Suprapubic skin (tissue), 4 donors: ENCODE measurements at regions not wholly inside any gene's neighbourhood (a gene's known extent, or its start where the extent isn't known, plus 50 kb on each side); places are given as distances from the start of the nearest gene placed in this dataset.

Experiments
- DNase-seq, 2 donors: peaks; one replicate each; pipeline ENCODE4 v3.0.0-alpha.2; 2019; ENCODE audit warnings: low spot score in 2 of 2
- H3K27ac ChIP-seq: fragments of 200-600 bp; sonication (generic); one replicate; pipeline ENCODE4 v1.5.1; 2019
- H3K27me3 ChIP-seq: fragments of 200-600 bp; sonication (generic); one replicate; pipeline ENCODE4 v1.5.1; 2019
- H3K36me3 ChIP-seq: fragments of 200-600 bp; sonication (generic); one replicate; pipeline ENCODE4 v1.5.1; 2019
- H3K4me1 ChIP-seq: fragments of 200-600 bp; sonication (generic); one replicate; pipeline ENCODE4 v1.5.1; 2019
- H3K4me3 ChIP-seq: fragments of 200-600 bp; sonication (generic); one replicate; pipeline ENCODE4 v1.5.1; 2019; ENCODE audit warnings: mild to moderate bottlenecking
- H3K9me3 ChIP-seq: fragments of 200-600 bp; sonication (generic); one replicate; pipeline ENCODE4 v1.5.1; 2019
- CTCF ChIP-seq, 2 donors: fragments of 200-600 bp in 1 of 2; fragments of 450-650 bp in 1 of 2; sonication (generic) in 1 of 2; IDR thresholded peaks; one replicate each; pipeline ENCODE4 v1.5.1; 2016 to 2019; ENCODE audit warnings: antibody characterized with exemption in 2 of 2, mild to moderate bottlenecking in 1 of 2, moderate library complexity in 1 of 2
- EP300 ChIP-seq: sonication (generic); formaldehyde crosslinking; IDR thresholded peaks from one replicate; pipeline ENCODE4 v1.6.1; 2017; ENCODE audit warnings: antibody characterized with exemption
- POLR2A ChIP-seq, 2 donors: fragments of 450-650 bp; IDR thresholded peaks; one replicate each; pipeline ENCODE4 v1.6.1; 2017; ENCODE audit warnings: antibody characterized with exemption in 2 of 2, mild to moderate bottlenecking in 2 of 2, moderate library complexity in 2 of 2
- POLR2AphosphoS5 ChIP-seq, 3 donors: sonication (generic); formaldehyde crosslinking; IDR thresholded peaks; one replicate each; pipeline ENCODE4 v1.6.1; 2017; ENCODE audit warnings: antibody characterized with exemption in 3 of 3
- WGBS: methylation state at CpG from one replicate; pipeline ENCODE4 v1.1.5; 2018; 5-methylcytosine and 5-hydroxymethylcytosine counted together

DNA sequence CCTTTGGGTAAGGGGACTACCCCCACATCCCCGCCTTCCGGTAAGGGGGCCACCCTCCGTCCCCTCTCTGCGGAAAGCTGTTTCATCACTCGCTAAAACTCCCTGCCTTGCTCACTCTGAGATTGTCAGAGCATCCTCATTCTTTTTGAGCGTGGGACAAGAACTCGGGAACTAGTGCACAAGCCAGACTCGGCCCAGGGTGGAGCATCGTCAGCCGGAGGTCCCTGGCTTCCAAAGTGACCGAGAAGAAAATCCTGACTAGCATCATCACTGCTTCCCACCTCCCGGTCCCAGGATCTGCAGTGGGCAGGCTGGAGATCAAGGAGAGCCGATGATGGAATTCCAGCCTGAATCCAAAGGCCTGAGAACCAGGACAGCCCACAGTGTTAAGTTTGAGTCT, 380.3 kb downstream of the SEC14L1 start:
- no peaks in the 10 kb centered on the region for H3K4me1 ChIP-seq
- peak in 1 of 2 donors; percentile 25 for DNase-seq
- H3K4me3 ChIP-seq = no peak overlapping the region
- 89% methylated on average over 13 of the region's 13 CpGs for WGBS
- H3K27me3 ChIP-seq = no peaks in the 10 kb centered on the region
- TF ChIP-seq EP300 (no peak), POLR2AphosphoS5 (IDR thresholded peaks at IDR 0.05) (no peak), CTCF (IDR thresholded peaks at IDR 0.05) (no peak), POLR2A (IDR thresholded peaks at IDR 0.05) (no peak)
- H3K36me3 ChIP-seq = no peaks in the 10 kb centered on the region
- H3K9me3 ChIP-seq = no peaks in the 10 kb centered on the region
- H3K27ac ChIP-seq = no peak overlapping the region

DNA sequence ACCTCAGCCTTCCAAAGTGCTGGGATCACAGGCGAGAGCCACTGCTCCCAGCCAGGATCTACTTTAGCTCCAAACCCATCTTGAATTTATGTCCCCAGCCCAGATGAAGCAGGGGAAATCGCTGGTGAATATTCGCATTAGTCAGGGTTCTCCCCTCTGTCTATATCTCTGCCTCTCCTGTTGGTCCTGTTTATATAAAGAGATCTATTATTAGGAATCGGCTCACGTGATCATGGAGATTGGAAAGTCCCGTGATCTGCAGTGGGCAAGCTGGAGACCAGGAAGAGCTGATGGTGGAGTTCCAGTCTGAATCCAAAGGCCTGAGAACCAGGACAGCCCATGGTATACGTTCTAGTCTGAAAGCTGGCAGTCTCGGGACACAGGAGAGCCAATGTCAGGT, 382.8 kb downstream of the SEC14L1 start:
- TF ChIP-seq POLR2A (IDR thresholded peaks at IDR 0.05) (no peak), POLR2AphosphoS5 (IDR thresholded peaks at IDR 0.05) (no peak), CTCF (IDR thresholded peaks at IDR 0.05) (no peak), EP300 (no peak)
- 89% methylated on average over 8 of the region's 8 CpGs for WGBS
- H3K9me3 ChIP-seq = no peaks in the 10 kb centered on the region
- peak in 1 of 2 donors; percentile 18 for DNase-seq
- H3K4me1 ChIP-seq = peaks cover 15% of the 10 kb centered on the region
- H3K27me3 ChIP-seq = peaks cover 19% of the 10 kb centered on the region
- no peak overlapping the region for H3K4me3 ChIP-seq
- no peak overlapping the region for H3K27ac ChIP-seq
- H3K36me3 ChIP-seq = no peaks in the 10 kb centered on the region

GRCh38 chr17:77526259-77526711, 385.5 kb downstream of the SEC14L1 start:
- peak; percentile 48 to 52 for DNase-seq
- Histone ChIP-seq H3K4me1 (peaks cover 21% of the 10 kb centered on the region), H3K9me3 (no peaks in the 10 kb centered on the region), H3K27ac (peak overlapping the region; percentile 47), H3K36me3 (no peaks in the 10 kb centered on the region), H3K27me3 (peaks cover 29% of the 10 kb centered on the region), H3K4me3 (peak overlapping the region; percentile 34)
- WGBS = 73% methylated on average over 3 of the region's 20 CpGs
- TF ChIP-seq POLR2A (IDR thresholded peaks at IDR 0.05) (no peak), EP300 (no peak), POLR2AphosphoS5 (IDR thresholded peaks at IDR 0.05) (no peak), CTCF (IDR thresholded peaks at IDR 0.05) (no peak)

DNA sequence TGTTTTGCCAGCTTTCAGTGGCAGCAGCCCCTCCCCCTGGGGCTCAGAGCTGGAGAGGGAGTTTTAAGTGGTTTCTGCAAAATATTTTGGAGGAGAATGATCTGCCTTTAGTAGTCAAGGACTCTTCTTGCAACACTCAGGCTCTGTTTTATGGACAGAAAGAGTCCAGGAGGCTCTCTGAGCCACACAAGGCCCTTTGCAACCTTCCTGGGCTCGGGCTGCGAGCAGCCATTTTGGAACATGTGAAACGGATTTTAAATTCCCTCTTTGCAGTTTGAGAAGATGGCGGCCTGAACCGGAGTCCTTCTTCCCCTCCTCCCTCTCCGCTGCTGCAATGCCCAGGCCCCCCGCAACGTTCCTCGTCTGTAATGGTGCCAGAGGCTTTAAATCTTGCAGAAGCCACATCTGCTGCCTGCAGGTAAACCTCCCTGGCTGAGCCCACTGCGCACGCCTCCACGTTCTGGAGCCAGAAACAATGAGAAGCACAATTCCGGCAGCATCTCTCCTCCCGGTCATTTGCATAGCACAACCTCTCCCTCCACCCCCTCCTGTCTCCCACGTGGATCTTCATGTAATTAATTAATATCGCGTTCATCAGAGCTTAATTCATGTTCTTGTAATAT, 386.1 kb downstream of the SEC14L1 start:
- Histone ChIP-seq H3K4me1 (peaks cover 21% of the 10 kb centered on the region), H3K27me3 (peaks cover 29% of the 10 kb centered on the region), H3K36me3 (no peaks in the 10 kb centered on the region), H3K27ac (peak overlapping the region; percentile 47), H3K4me3 (peak overlapping the region; percentile 34), H3K9me3 (no peaks in the 10 kb centered on the region)
- TF ChIP-seq POLR2A (IDR thresholded peaks at IDR 0.05) (no peak), EP300 (no peak), CTCF (IDR thresholded peaks at IDR 0.05) (no peak), POLR2AphosphoS5 (IDR thresholded peaks at IDR 0.05) (no peak)
- WGBS = 64% methylated on average over 17 of the region's 17 CpGs
- DNase-seq = peak; percentile 33 to 59

DNA sequence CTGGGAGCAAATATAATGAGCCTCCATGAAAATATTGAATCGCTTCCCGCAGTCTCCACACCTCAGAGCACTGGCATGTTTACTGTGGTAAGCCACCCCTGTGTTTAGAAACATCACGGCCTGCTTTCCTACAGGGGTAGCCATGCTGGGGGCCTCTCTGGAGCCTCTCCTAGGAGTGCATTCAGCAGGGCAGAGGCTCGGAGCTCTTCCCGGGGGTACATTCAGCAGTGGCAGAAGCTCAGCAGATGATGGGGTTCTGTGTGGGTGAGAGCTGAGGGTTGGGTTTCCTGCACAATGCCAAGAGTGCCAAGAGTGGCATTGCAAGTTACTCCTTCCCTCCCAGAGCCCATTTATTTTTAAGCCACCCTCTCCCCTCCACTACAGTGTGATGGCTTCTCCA, 386.6 kb downstream of the SEC14L1 start:
- Histone ChIP-seq H3K27me3 (peaks cover 29% of the 10 kb centered on the region), H3K4me3 (peak overlapping the region; percentile 34), H3K4me1 (peaks cover 21% of the 10 kb centered on the region), H3K36me3 (no peaks in the 10 kb centered on the region), H3K27ac (no peak overlapping the region), H3K9me3 (no peaks in the 10 kb centered on the region)
- peak; percentile 41 to 48 for DNase-seq
- TF ChIP-seq CTCF (IDR thresholded peaks at IDR 0.05) (no peak), POLR2AphosphoS5 (IDR thresholded peaks at IDR 0.05) (no peak), EP300 (no peak), POLR2A (IDR thresholded peaks at IDR 0.05) (no peak)
- WGBS = 74% methylated on average over 5 of the region's 5 CpGs
